HG03064 (cell line): ENCODE measurements at regions not wholly inside any gene's neighbourhood (a gene's known extent, or its start where the extent isn't known, plus 50 kb on each side); places are given as distances from the start of the nearest gene placed in this dataset.

ENCODE experiments used
- ATAC-seq: cut with Tn5 transposase; IDR thresholded peaks from one replicate; pipeline ENCODE4 v1.9.1; 2021; ENCODE audit warnings: low read depth; ENCODE audit not compliant: unreplicated experiment

DNA sequence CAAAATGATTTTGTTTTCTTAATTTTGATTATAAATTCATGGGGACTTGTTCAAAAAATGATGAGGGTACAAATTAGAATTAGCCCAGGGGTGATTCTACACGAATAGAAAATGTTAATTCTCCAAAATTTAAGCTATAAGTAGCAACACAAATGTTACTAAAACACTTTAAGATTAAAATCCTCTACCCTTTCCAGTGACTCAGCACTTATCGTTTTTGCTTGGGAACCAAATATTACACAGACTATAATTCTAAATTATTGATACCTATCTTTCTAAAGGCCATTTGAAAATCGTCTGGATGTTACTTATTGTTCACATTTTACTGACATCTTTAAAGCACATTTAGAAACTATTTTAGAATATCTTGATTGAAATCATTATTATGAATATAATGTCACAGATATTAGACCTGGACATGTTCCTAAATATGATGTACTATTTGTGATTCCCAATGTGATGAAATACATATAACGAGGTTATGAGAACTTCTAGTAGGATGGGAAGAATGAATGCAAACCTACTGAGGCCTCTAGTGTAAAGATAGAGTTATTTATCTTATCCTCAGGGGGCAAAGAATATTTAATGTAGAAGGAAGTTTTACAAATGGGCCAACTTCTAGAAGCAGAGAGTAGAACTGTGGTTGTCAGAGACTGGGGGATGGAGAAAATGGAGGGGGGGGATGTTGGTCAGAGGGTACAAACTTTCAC is 132.0 kb upstream of the TP63 start:
- ATAC-seq, result no peak

GRCh38 chr3:189500299-189500698 is 130.9 kb upstream of the TP63 start:
- ATAC-seq, result no peak

- no peak for ATAC-seq
These were observed 130.2 kb upstream of the TP63 start for GRCh38 chr3:189500798-189501495.

- no peak for ATAC-seq
These were observed 128.9 kb upstream of the TP63 start for GRCh38 chr3:189502256-189502655.

- ATAC-seq, result no peak
These were observed 128.4 kb upstream of the TP63 start for GRCh38 chr3:189502676-189503257.

DNA sequence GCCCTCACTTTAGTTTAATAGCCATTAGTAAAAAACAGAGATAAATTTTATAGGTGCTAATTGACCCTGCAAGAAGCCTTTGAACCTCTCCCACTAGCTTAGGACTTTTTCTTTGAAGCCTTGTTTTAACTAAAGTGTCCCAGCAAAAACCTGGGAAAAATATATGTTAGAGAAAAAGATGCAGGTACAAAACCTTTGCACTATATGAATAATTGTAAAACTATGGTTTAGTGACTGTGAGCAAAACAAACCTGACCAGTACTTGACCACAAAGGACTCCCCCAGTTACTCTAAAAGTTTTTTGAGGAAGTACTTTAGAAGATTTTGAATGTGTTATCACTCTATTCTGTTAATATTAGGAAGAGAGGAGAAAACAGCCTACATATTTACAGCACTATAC is 123.3 kb upstream of the TP63 start:
- peak; percentile 60 for ATAC-seq

- ATAC-seq, result no peak
These were observed 122.2 kb upstream of the TP63 start for GRCh38 chr3:189508784-189509501.

DNA sequence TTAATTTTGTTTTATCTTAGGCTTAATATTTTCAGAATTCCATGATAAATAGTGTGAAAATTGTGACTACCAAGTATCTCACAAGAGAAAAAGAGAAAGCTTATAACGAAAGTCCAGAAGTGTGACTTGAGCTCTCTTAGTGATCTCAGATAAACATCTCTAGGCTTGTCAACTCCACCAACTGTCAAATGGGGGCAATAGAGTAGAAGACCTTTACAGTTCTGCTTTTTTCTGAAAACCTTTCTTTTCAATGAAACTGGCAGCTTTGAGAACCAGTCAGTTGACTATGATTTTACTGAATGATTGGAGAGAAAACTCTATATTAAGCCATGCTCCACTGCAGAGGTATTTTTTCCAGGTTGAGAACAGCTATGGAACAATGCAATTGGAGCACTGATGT is 119.2 kb upstream of the TP63 start:
- peak; percentile 71 for ATAC-seq

DNA sequence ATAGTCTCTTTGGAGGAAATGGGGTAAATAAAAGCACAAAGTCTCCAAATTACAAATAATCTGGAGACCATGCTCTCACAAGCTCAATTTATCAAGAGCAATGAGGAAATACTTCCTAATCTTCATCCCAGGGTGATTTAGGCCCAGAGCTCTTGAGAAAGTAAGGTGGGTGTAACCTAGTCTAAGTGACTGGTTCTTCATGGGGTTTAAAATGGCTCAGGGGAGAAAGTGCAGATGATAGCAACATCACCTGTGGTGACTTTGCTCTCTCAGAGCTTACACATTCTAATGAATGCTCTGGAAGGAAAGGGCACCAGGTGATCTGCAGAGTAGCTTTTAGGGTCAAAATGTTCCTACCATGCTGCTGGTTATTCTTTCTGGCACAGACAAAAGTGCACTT is 118.4 kb upstream of the TP63 start:
- no peak for ATAC-seq

DNA sequence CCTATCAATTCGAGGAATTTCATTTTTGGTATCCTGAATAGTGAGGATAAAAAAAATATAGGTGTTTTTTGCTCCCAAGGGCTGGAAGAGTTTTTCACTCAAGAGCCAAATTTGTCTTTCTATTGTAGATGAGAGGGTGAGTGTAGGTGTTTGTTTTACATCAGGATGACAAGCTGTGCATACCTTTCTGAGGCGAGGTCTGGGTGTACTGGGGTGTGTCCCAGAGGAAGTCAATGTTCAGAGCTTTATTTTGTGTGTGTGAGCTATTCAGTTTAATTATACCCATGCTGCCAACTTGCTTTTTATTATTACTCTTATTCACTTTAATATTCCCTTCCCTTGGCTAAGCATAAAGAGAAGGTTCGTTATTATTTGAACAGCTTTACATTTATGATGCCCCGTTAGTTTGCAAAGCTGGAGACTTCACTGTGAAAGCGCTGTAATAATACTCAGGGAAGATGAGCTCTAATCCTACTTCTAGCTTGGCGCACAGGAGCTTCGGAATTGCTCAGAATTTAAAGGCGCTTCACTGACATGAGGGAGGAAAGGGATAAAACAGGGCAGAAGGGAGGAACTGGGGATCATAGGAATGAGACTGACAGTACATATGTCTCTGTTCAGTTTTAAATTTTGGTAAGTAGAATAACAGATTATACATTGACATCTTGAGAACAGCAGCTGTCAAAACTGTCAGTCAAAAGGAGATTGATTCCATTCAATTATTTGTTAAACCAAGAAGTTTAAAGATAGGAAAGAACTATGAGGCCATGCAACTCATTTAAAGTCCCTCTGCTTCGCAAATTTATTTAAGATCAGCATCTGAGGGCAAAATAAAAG is 117.7 kb upstream of the TP63 start:
- no peak for ATAC-seq

GRCh38 chr3:189516039-189516438 is 115.2 kb upstream of the TP63 start:
- no peak for ATAC-seq

DNA sequence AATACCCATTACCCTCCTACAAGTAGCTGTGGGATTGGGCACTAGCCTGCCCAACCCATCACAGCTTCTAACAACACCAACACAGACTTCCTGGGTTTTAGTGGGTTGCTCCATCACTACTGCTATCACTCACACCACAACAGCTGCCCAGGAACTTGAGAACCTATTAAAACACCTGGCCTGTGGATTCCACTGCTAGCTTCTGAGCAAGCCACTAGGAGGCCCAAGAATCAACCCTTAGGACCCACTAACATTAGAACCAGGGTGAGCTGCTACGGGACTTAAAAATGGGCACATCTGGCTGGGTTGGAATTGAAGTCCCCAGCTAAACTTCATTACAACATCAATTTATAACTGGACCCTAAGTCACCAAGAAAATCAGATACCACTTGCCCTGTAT is 113.2 kb upstream of the TP63 start:
- ATAC-seq, result no peak

- no peak for ATAC-seq
These were observed 111.7 kb upstream of the TP63 start for GRCh38 chr3:189519458-189519857.

DNA sequence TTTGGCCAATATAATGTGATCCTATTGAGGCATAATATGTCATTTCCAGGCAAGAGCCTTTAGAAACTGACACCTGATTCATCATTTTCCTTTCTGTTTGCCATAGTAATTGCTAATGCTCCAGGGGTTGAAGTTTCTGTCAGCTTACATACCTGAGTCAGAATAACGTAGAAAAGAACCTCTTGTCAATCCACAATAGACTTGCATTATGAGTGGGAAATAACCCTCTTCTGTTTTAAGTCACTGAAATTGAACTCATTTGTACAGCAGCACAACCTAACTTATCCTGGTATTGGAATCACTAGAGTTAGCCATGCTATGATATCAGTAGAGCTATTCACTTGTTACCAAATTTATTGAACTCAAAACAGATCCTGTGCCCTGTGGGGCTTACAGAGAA is 101.7 kb upstream of the TP63 start:
- ATAC-seq, result no peak

DNA sequence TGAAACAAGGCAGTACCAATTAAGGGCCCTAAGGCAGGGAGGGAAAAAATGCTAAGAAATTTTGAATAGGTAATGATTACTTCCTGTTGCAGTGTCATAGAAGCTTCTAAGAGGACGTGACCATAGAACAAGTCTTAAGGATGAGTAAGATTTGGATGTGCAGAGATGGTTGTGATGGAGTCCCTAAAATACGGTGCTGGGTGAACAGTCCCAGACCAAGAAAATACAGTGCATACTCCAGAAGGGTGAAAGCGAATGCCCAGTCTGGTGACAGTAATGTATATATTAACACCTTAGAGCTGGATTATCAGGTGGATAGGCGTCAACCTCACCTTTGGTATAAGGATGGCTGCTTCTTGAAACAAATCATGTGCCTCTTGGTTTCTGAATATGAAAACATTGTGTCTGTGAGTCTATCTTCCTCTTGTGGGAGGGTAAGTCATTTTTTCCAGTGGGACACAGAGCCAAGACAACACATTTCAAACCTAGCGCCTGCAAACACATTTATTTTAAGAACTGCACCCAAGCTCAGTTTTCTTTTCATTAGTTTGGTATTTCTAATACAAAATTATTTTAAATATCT is 101.2 kb upstream of the TP63 start:
- ATAC-seq, result no peak

DNA sequence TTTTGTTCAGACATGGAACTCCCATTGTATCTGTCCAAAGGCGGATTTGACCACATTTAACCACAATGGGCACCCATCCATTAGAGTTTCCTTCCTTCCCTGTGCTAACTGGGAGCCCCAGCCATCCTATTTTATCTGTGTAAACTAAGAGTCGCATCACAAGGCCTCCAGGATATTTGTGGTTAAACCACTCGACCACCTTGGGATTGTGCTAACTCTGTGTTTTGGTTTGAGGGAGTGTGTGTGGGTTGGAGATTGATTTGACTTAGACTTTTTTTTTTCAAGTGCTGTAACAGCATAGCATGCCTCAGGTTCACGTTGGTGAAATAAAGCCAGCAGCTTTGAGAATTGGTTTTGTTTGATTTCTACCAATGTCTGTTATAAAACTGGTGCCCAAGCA is 100.4 kb upstream of the TP63 start:
- ATAC-seq, result no peak

- no peak for ATAC-seq
These were observed 99.9 kb upstream of the TP63 start for GRCh38 chr3:189531271-189531670.

GRCh38 chr3:189534531-189534930 is 96.7 kb upstream of the TP63 start:
- ATAC-seq, result no peak

GRCh38 chr3:189537135-189537534 is 94.1 kb upstream of the TP63 start:
- no peak for ATAC-seq

DNA sequence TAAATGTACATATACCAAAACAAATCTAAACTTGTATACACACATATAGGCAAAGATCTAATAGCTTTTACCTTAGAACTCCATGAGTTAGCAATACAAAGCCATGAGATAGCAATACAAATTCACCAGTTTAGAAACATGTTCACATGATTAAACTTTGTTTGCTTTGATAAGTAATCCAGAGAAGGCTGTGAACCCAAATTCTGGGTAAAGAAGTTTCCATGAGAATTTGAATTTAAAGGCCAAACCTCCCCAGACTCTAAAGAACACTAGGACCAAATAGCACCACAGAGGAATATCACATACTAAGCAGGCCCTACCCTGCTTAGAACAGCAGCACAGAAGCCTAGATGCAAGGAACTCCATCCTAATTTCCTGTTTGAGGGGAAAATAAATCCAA is 83.7 kb upstream of the TP63 start:
- no peak for ATAC-seq
